ENCODE measurements at regions not wholly inside any gene's neighbourhood (a gene's known extent, or its start where the extent isn't known, plus 50 kb on each side); places are given as distances from the start of the nearest gene placed in this dataset.
A peak's percentile ranks its signal among the peaks of the same experiment; 100 is the strongest.

- DNase-seq: no peak
- no peaks in the 10 kb centered on the region for H3K9me3 Mint-ChIP-seq
- H3K27me3 ChIP-seq (ENCODE audit: insufficient read depth, low read length, poor library complexity, severe bottlenecking): peaks cover 33% of the 10 kb centered on the region
- H3K27ac ChIP-seq (ENCODE audit: low read depth, low read length): no peak overlapping the region
- ChIA-PET POLR2A (no interaction called here), CTCF (interaction anchor here (1.8 kb wide), 2 partner anchors 178 to 365 kb away, joined by 4 read pairs; no protein-coding TSS in a partner anchor)
- no peaks in the 10 kb centered on the region for H3K36me3 ChIP-seq (ENCODE audit: insufficient read depth, low read length)
- peaks cover 19 to 50% of the 10 kb centered on the region in 2 donors for H3K27me3 Mint-ChIP-seq
- H3K27ac Mint-ChIP-seq: no peak overlapping the region
- no peak overlapping the region for H3K4me3 ChIP-seq (ENCODE audit: low read length)
- H3K4me1 ChIP-seq (ENCODE audit: insufficient read depth, low read length): peaks cover 6% of the 10 kb centered on the region
- H3K4me3 Mint-ChIP-seq: no peak overlapping the region
- H3K9me3 ChIP-seq (ENCODE audit: low read length): no peaks in the 10 kb centered on the region
- no peaks in the 10 kb centered on the region for H3K36me3 Mint-ChIP-seq
- peaks cover 6 to 16% (median 16%) of the 10 kb centered on the region in 3 donors for H3K4me1 Mint-ChIP-seq
Measured at GRCh38 chr1:10870493-10871096, 74.1 kb upstream of the CASZ1 start.

GRCh38 chr1:10873189-10873588, 76.7 kb upstream of the CASZ1 start:
- CTCF ChIA-PET: no interaction called here
- peaks cover 21% of the 10 kb centered on the region for H3K27me3 ChIP-seq (ENCODE audit: insufficient read depth, low read length, poor library complexity, severe bottlenecking)
- no peak overlapping the region for H3K27ac ChIP-seq (ENCODE audit: low read depth, low read length)
- H3K9me3 Mint-ChIP-seq: no peaks in the 10 kb centered on the region
- POLR2A ChIA-PET: no interaction called here
- no peak for DNase-seq
- no peaks in the 10 kb centered on the region for H3K4me1 ChIP-seq (ENCODE audit: insufficient read depth, low read length)
- no peak overlapping the region for H3K4me3 ChIP-seq (ENCODE audit: low read length)
- H3K36me3 Mint-ChIP-seq: no peaks in the 10 kb centered on the region
- no peaks in the 10 kb centered on the region for H3K9me3 ChIP-seq (ENCODE audit: low read length)
- no peaks in the 10 kb centered on the region for H3K4me1 Mint-ChIP-seq
- no peaks in the 10 kb centered on the region for H3K36me3 ChIP-seq (ENCODE audit: insufficient read depth, low read length)
- H3K4me3 Mint-ChIP-seq: no peak overlapping the region
- peaks cover 15 to 34% of the 10 kb centered on the region in 2 donors for H3K27me3 Mint-ChIP-seq
- H3K27ac Mint-ChIP-seq: no peak overlapping the region

- no peak for DNase-seq
- no peaks in the 10 kb centered on the region for H3K36me3 ChIP-seq (ENCODE audit: insufficient read depth, low read length)
- Mint-ChIP-seq H3K27me3 (peaks cover 9 to 27% of the 10 kb centered on the region in 2 donors), H3K4me1 (no peaks in the 10 kb centered on the region), H3K9me3 (no peaks in the 10 kb centered on the region), H3K36me3 (no peaks in the 10 kb centered on the region), H3K27ac (no peak overlapping the region), H3K4me3 (no peak overlapping the region)
- H3K27me3 ChIP-seq (ENCODE audit: insufficient read depth, low read length, poor library complexity, severe bottlenecking): peaks cover 11% of the 10 kb centered on the region
- H3K4me3 ChIP-seq (ENCODE audit: low read length): no peak overlapping the region
- H3K4me1 ChIP-seq (ENCODE audit: insufficient read depth, low read length): no peaks in the 10 kb centered on the region
- H3K27ac ChIP-seq (ENCODE audit: low read depth, low read length): no peak overlapping the region
- ChIA-PET CTCF (no interaction called here), POLR2A (interaction anchor here (0.6 kb wide), 1 partner anchor 469 kb away, joined by 3 read pairs; no protein-coding TSS in a partner anchor)
- no peaks in the 10 kb centered on the region for H3K9me3 ChIP-seq (ENCODE audit: low read length)
Measured at GRCh38 chr1:10874351-10874750, 77.9 kb upstream of the CASZ1 start.

- no peaks in the 10 kb centered on the region for H3K36me3 ChIP-seq (ENCODE audit: insufficient read depth, low read length)
- no peak overlapping the region for H3K4me3 ChIP-seq (ENCODE audit: low read length)
- ChIA-PET POLR2A (no interaction called here), CTCF (no interaction called here)
- no peaks in the 10 kb centered on the region for H3K27me3 ChIP-seq (ENCODE audit: insufficient read depth, low read length, poor library complexity, severe bottlenecking)
- peak overlapping the region in 1 of 8 donors; percentile 57 for H3K27ac Mint-ChIP-seq
- no peak overlapping the region for H3K4me3 Mint-ChIP-seq
- H3K4me1 ChIP-seq (ENCODE audit: insufficient read depth, low read length): no peaks in the 10 kb centered on the region
- no peak for DNase-seq
- peaks cover 6 to 26% of the 10 kb centered on the region in 2 donors for H3K27me3 Mint-ChIP-seq
- H3K4me1 Mint-ChIP-seq: no peaks in the 10 kb centered on the region
- no peak overlapping the region for H3K27ac ChIP-seq (ENCODE audit: low read depth, low read length)
- H3K9me3 Mint-ChIP-seq: no peaks in the 10 kb centered on the region
- no peaks in the 10 kb centered on the region for H3K36me3 Mint-ChIP-seq
- H3K9me3 ChIP-seq (ENCODE audit: low read length): no peaks in the 10 kb centered on the region
Measured at GRCh38 chr1:10877894-10878293, 81.4 kb upstream of the CASZ1 start.

- peaks cover 6 to 26% of the 10 kb centered on the region in 2 donors for H3K27me3 Mint-ChIP-seq
- CTCF ChIA-PET: no interaction called here
- H3K27ac Mint-ChIP-seq: no peak overlapping the region
- H3K9me3 Mint-ChIP-seq: no peaks in the 10 kb centered on the region
- Histone ChIP-seq H3K27me3 (ENCODE audit: insufficient read depth, low read length, poor library complexity, severe bottlenecking) (no peaks in the 10 kb centered on the region), H3K4me3 (ENCODE audit: low read length) (no peak overlapping the region), H3K9me3 (ENCODE audit: low read length) (no peaks in the 10 kb centered on the region), H3K27ac (ENCODE audit: low read depth, low read length) (no peak overlapping the region), H3K36me3 (ENCODE audit: insufficient read depth, low read length) (no peaks in the 10 kb centered on the region), H3K4me1 (ENCODE audit: insufficient read depth, low read length) (no peaks in the 10 kb centered on the region)
- no peak overlapping the region for H3K4me3 Mint-ChIP-seq
- no peak for DNase-seq
- H3K4me1 Mint-ChIP-seq: no peaks in the 10 kb centered on the region
- H3K36me3 Mint-ChIP-seq: no peaks in the 10 kb centered on the region
- POLR2A ChIA-PET: no interaction called here
Measured at GRCh38 chr1:10878469-10878868, 82.0 kb upstream of the CASZ1 start.

GRCh38 chr1:10880063-10880462, 83.6 kb upstream of the CASZ1 start:
- Histone ChIP-seq H3K27me3 (ENCODE audit: insufficient read depth, low read length, poor library complexity, severe bottlenecking) (no peaks in the 10 kb centered on the region), H3K36me3 (ENCODE audit: insufficient read depth, low read length) (no peaks in the 10 kb centered on the region), H3K4me1 (ENCODE audit: insufficient read depth, low read length) (no peaks in the 10 kb centered on the region), H3K4me3 (ENCODE audit: low read length) (no peak overlapping the region), H3K27ac (ENCODE audit: low read depth, low read length) (no peak overlapping the region), H3K9me3 (ENCODE audit: low read length) (no peaks in the 10 kb centered on the region)
- Mint-ChIP-seq H3K27ac (no peak overlapping the region), H3K4me1 (no peaks in the 10 kb centered on the region), H3K27me3 (peaks cover 6 to 34% of the 10 kb centered on the region in 2 donors), H3K9me3 (no peaks in the 10 kb centered on the region), H3K36me3 (no peaks in the 10 kb centered on the region), H3K4me3 (no peak overlapping the region)
- ChIA-PET POLR2A (no interaction called here), CTCF (interaction anchor here (1.3 kb wide), 1 partner anchor 13 kb away, joined by 3 read pairs; no protein-coding TSS in a partner anchor)
- DNase-seq: no peak

GRCh38 chr1:10881046-10881445, 84.6 kb upstream of the CASZ1 start:
- Histone ChIP-seq H3K4me3 (ENCODE audit: low read length) (no peak overlapping the region), H3K4me1 (ENCODE audit: insufficient read depth, low read length) (no peaks in the 10 kb centered on the region), H3K9me3 (ENCODE audit: low read length) (no peaks in the 10 kb centered on the region), H3K27me3 (ENCODE audit: insufficient read depth, low read length, poor library complexity, severe bottlenecking) (no peaks in the 10 kb centered on the region), H3K36me3 (ENCODE audit: insufficient read depth, low read length) (no peaks in the 10 kb centered on the region), H3K27ac (ENCODE audit: low read depth, low read length) (no peak overlapping the region)
- ChIA-PET CTCF (interaction anchor here (1.3 kb wide), 1 partner anchor 14 kb away, joined by 3 read pairs; no protein-coding TSS in a partner anchor), POLR2A (no interaction called here)
- DNase-seq: no peak
- Mint-ChIP-seq H3K4me3 (no peak overlapping the region), H3K27me3 (peaks cover 6 to 38% of the 10 kb centered on the region in 2 donors), H3K27ac (no peak overlapping the region), H3K4me1 (no peaks in the 10 kb centered on the region), H3K36me3 (no peaks in the 10 kb centered on the region), H3K9me3 (no peaks in the 10 kb centered on the region)

- no peak overlapping the region for H3K27ac Mint-ChIP-seq
- H3K4me3 Mint-ChIP-seq: no peak overlapping the region
- H3K9me3 Mint-ChIP-seq: no peaks in the 10 kb centered on the region
- DNase-seq: no peak
- CTCF ChIA-PET: no interaction called here
- POLR2A ChIA-PET: no interaction called here
- H3K27me3 Mint-ChIP-seq: peaks cover 5 to 44% of the 10 kb centered on the region in 2 donors
- Histone ChIP-seq H3K4me1 (ENCODE audit: insufficient read depth, low read length) (no peaks in the 10 kb centered on the region), H3K36me3 (ENCODE audit: insufficient read depth, low read length) (no peaks in the 10 kb centered on the region), H3K27ac (ENCODE audit: low read depth, low read length) (no peak overlapping the region), H3K9me3 (ENCODE audit: low read length) (no peaks in the 10 kb centered on the region), H3K27me3 (ENCODE audit: insufficient read depth, low read length, poor library complexity, severe bottlenecking) (peaks cover 2% of the 10 kb centered on the region), H3K4me3 (ENCODE audit: low read length) (no peak overlapping the region)
- no peaks in the 10 kb centered on the region for H3K4me1 Mint-ChIP-seq
- H3K36me3 Mint-ChIP-seq: no peaks in the 10 kb centered on the region
Measured at GRCh38 chr1:10882069-10882468, 85.6 kb upstream of the CASZ1 start.

Measured in CD8-positive, alpha-beta memory T cell (primary cell).